HCT116 (cell line): ENCODE measurements at regions not wholly inside any gene's neighbourhood (a gene's known extent, or its start where the extent isn't known, plus 50 kb on each side); places are given as distances from the start of the nearest gene placed in this dataset.

Experiments
- ATAC-seq: fragments of 200-7000 bp; cut with Tn5 transposase; 2 replicates; pipeline ENCODE4 v1.9.1; 2020; ENCODE audit warnings: mild to moderate bottlenecking, moderate library complexity
- BruUV-seq: library from RNA; stranded (reverse); fragments of 400-500 nt; replicated peaks from 2 replicates; lab custom pipeline; 2021; lab: Mats Ljungman, UMichigan
- CTCF ChIA-PET: fragments of 300-600 bp; sonication (Branson Sonifier 250); formaldehyde crosslinking; loops from one replicate; lab custom pipeline; 2021; ENCODE audit warnings: antibody characterized with exemption; lab: Charles Lee
- POLR2A ChIA-PET: fragments of 300-600, 350-600 bp; sonication (Branson Sonifier 250); formaldehyde crosslinking; loops from one replicate; lab custom pipeline; 2021; ENCODE audit warnings: antibody characterized with exemption; lab: Charles Lee
- RAD21 ChIA-PET, 2 experiments: fragments of 300-600 bp; sonication (Branson Sonifier 250); formaldehyde crosslinking; loops; one replicate each; lab custom pipeline; 2023; ENCODE audit warnings: low total read pairs in 2 of 2; ENCODE audit not compliant: uncharacterized antibody in 2 of 2, unreplicated experiment in 2 of 2, low non-redundant PET in 1 of 2; lab: Charles Lee
- DNase-seq: peaks from one replicate; pipeline ENCODE4 v3.0.0-alpha.2; 2010; ENCODE audit warnings: low read depth, low spot score
- H2AFZ ChIP-seq: fragments of 200-600 bp; shearing (Covaris generic), sonication (generic); 2 replicates; pipeline ENCODE4 v1.6.1; 2017; ENCODE audit warnings: low read depth, mixed run types, mixed read lengths, antibody characterized with exemption, low read length; ENCODE audit not compliant: poor library complexity, severe bottlenecking
- H3K27ac ChIP-seq: 2 replicates; pipeline ENCODE4 v1.5.1; 2012; ENCODE audit warnings: low read depth, low read length
- H3K27me3 ChIP-seq: fragments of 200-600 bp; sonication (generic); 2 replicates; pipeline ENCODE4 v1.6.1; 2016; ENCODE audit warnings: mixed run types, low read length, mixed read lengths; ENCODE audit not compliant: insufficient read depth
- H3K36me3 ChIP-seq, 2 experiments: fragments of 200-500 bp in 1 of 2; fragments of 200-600 bp in 1 of 2; sonication (Bioruptor generic) in 1 of 2; sonication (generic) in 1 of 2; 2 replicates each; pipeline versions ENCODE4 v1.5.1 to v1.6.1; 2014 to 2016; ENCODE audit warnings: low read length in 2 of 2, inconsistent platforms in 1 of 2, mixed read lengths in 1 of 2, mixed run types in 1 of 2; ENCODE audit not compliant: insufficient read depth in 2 of 2, control insufficient read depth in 1 of 2
- H3K4me1 ChIP-seq, 2 experiments: fragments of 200-600 bp in 1 of 2; sonication (generic) in 1 of 2; 2 replicates each; pipeline versions ENCODE4 v1.5.1 to v1.6.1; 2012 to 2017; ENCODE audit warnings: low read length in 2 of 2, inconsistent platforms in 1 of 2, mild to moderate bottlenecking in 1 of 2, mixed read lengths in 1 of 2, mixed run types in 1 of 2, moderate library complexity in 1 of 2; ENCODE audit not compliant: insufficient read depth in 2 of 2, control insufficient read depth in 1 of 2
- H3K4me2 ChIP-seq: fragments of 200-600 bp; sonication (generic); 2 replicates; pipeline ENCODE4 v1.6.1; 2017; ENCODE audit warnings: mixed run types, low read length, mixed read lengths
- H3K4me3 ChIP-seq, 2 experiments: fragments of 200-600 bp in 1 of 2; sonication (generic) in 1 of 2; replicated peaks in 1 of 2; 2 replicates each; pipeline ENCODE4 v1.5.1; 2011 to 2016; ENCODE audit warnings: low read length in 2 of 2, control low read depth in 1 of 2, low read depth in 1 of 2, mild to moderate bottlenecking in 1 of 2, mixed read lengths in 1 of 2, mixed run types in 1 of 2
- H3K79me2 ChIP-seq: fragments of 200-600 bp; sonication (generic); 2 replicates; pipeline ENCODE4 v1.6.1; 2017; ENCODE audit warnings: mild to moderate bottlenecking, mixed run types, low read length, moderate library complexity, mixed read lengths; ENCODE audit not compliant: insufficient read depth
- H3K9ac ChIP-seq: fragments of 200-600 bp; sonication (generic); 2 replicates; pipeline ENCODE4 v1.6.1; 2016; ENCODE audit warnings: low read length, mixed read lengths
- H3K9me2 ChIP-seq: fragments of 200-600 bp; sonication (generic), shearing (Covaris generic); 2 replicates; pipeline ENCODE4 v1.6.1; 2017; ENCODE audit warnings: mixed run types, mild to moderate bottlenecking, moderate library complexity; ENCODE audit not compliant: insufficient read depth
- H3K9me3 ChIP-seq, 2 experiments: fragments of 200-500 bp in 1 of 2; fragments of 200-600 bp in 1 of 2; sonication (Bioruptor generic) in 1 of 2; sonication (generic) in 1 of 2; 2 replicates each; pipeline ENCODE4 v1.6.1; 2014 to 2017; ENCODE audit warnings: low read length in 2 of 2, mixed read lengths in 2 of 2, inconsistent platforms in 1 of 2, low read depth in 1 of 2, mild to moderate bottlenecking in 1 of 2, mixed run types in 1 of 2, moderate library complexity in 1 of 2; ENCODE audit not compliant: control insufficient read depth in 1 of 2, insufficient read depth in 1 of 2
- H4K20me1 ChIP-seq: fragments of 200-600 bp; sonication (generic), shearing (Covaris generic); 2 replicates; pipeline ENCODE4 v1.6.1; 2017; ENCODE audit warnings: mixed run types, mild to moderate bottlenecking, moderate library complexity; ENCODE audit not compliant: insufficient read depth
- EGR1 ChIP-seq: IDR thresholded peaks from 2 replicates; pipeline ENCODE4 v1.6.1; 2012; ENCODE audit warnings: low read depth
- ELF1 ChIP-seq: IDR thresholded peaks from 2 replicates; pipeline ENCODE4 v1.6.1; 2012; ENCODE audit warnings: low read depth, borderline replicate concordance
- EZH2 ChIP-seq: fragments of 200-600 bp; sonication (generic); IDR thresholded peaks from 2 replicates; pipeline ENCODE4 v1.6.1; 2017; ENCODE audit warnings: antibody characterized with exemption, mixed run types
- FOSL1 ChIP-seq: IDR thresholded peaks from 2 replicates; pipeline ENCODE4 v1.6.1; 2012; ENCODE audit warnings: low read depth
- POLR2A ChIP-seq: IDR thresholded peaks from 2 replicates; pipeline ENCODE4 v1.7.0; 2011; ENCODE audit warnings: borderline replicate concordance; ENCODE audit not compliant: insufficient read depth, insufficient read length; ENCODE audit errors: extremely low read depth
- RAD21 ChIP-seq: IDR thresholded peaks from 2 replicates; pipeline ENCODE4 v1.6.1; 2012; ENCODE audit warnings: low read depth, mild to moderate bottlenecking
- SIN3A ChIP-seq: IDR thresholded peaks from 2 replicates; pipeline ENCODE4 v1.6.1; 2012; ENCODE audit warnings: low read depth
- SRF ChIP-seq: IDR thresholded peaks from 2 replicates; pipeline ENCODE4 v1.6.1; 2012; ENCODE audit warnings: low read depth
- YY1 ChIP-seq: IDR thresholded peaks from 2 replicates; pipeline ENCODE4 v1.6.1; 2011; ENCODE audit warnings: low read length, low read depth, moderate library complexity, mild to moderate bottlenecking; ENCODE audit not compliant: insufficient replicate concordance; ENCODE audit errors: extremely low read depth
- ZNF274 ChIP-seq: fragments of 200-500 bp; sonication (Bioruptor generic); IDR thresholded peaks from 2 replicates; pipeline ENCODE4 v1.6.1; 2014; ENCODE audit warnings: mild to moderate bottlenecking, low read depth, low read length, inconsistent platforms
- intact Hi-C: fragments of 100-400 bp; cut with micrococcal nuclease; formaldehyde crosslinking; loops from 2 replicates; pipeline ENCODE4 v1.10.0; 2022
- TF ChIP-seq, protein P1 (sequence below): IDR thresholded peaks from 2 replicates; pipeline ENCODE4 v1.6.1; 2012

DNA sequence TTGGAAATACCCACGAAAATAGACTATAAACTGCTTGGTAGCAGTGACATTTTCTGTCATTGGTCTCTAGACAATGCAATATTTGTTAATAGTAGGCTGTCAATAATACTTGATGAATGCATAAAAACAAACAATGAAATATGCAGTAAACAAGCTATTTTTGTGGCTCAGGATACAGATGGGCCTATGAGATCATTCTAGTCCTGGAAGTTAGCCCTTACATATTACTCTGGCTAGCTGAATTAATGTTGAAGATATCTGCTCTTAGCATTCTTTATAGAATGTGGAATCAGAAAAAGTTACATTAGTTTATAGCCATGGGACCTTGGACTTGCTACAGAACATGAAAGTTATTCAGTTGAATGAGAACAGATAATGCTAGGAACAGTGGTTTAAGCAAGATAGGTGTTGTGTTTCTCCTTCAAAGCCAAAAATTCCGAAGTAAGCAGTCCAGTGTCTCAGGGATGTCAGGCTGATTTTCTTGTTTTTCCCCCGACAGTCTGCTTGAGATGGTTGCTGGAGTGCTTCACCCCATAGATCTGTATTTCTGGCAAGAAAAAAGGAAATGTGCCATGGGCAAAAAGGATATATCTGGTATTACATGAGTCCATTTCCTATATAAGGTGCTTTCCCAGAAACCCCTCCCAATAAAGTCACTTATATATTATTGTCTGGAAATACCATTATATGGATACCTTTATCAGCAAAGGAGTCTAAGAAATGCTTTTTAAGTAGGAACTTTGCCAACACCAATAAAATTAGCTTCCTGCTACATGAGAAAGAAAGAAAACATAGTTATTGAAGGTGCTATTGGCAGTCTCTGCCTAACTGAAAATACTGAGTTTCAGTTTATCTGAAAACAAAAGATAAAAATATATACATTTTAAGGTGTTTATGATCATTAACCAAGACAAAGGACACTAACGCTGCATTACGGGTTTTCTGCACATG, 619.4 kb upstream of the ATP2B1 start:
- Histone ChIP-seq H3K4me3 (no peak overlapping the region), H3K27me3 (no peaks in the 10 kb centered on the region), H3K9ac (no peak overlapping the region), H3K9me2 (no peaks in the 10 kb centered on the region), H3K27ac (no peak overlapping the region), H3K4me2 (no peak overlapping the region), H3K36me3 (no peaks in the 10 kb centered on the region), H2AFZ (no peak overlapping the region), H4K20me1 (no peaks in the 10 kb centered on the region), H3K9me3 (no peaks in the 10 kb centered on the region), H3K79me2 (no peaks in the 10 kb centered on the region), H3K4me1 (no peaks in the 10 kb centered on the region)
- intact Hi-C loops = no loop called here
- TF ChIP-seq RAD21 = no peak
- TF ChIP-seq EGR1 = no peak
- ChIA-PET POLR2A (no interaction called here), RAD21 (no interaction called here), CTCF (interaction anchor here (0.6 kb wide), 1 partner anchor 75 kb away, joined by 3 read pairs; no protein-coding TSS in a partner anchor)
- DNase-seq = no peak
- BruUV-seq = no TSS peak
- ATAC-seq = no peak

DNA sequence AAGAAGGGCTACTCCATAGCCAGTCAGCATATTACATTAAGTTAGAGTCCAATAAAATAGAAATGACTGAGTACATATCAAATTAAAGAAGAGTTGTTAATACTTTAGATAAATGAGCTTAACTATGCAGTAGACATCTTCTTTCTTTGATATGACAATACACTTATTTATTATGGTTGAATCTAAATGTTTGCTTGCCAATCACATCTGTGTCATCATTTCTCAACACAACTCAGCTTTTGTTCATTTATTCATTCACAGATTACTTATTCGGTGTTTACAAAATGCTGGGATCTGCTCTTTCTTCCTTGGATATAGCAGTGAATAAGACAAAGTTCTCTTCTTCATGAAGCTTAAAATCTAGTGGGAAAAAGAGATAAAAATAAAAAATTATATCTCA, 614.6 kb upstream of the ATP2B1 start:
- no peaks in the 10 kb centered on the region for H3K27me3 ChIP-seq
- no peaks in the 10 kb centered on the region for H3K4me1 ChIP-seq
- no peak for ATAC-seq
- TF ChIP-seq EZH2 = no peak
- TF ChIP-seq, protein P1, sequence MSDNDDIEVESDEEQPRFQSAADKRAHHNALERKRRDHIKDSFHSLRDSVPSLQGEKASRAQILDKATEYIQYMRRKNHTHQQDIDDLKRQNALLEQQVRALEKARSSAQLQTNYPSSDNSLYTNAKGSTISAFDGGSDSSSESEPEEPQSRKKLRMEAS = no peak
- no peak for TF ChIP-seq ELF1
- TF ChIP-seq SRF = no peak
- no peak for TF ChIP-seq POLR2A
- TF ChIP-seq FOSL1 = no peak
- TF ChIP-seq YY1 = no peak
- TF ChIP-seq EGR1 = no peak
- no peak for TF ChIP-seq ZNF274
- no peak for TF ChIP-seq SIN3A
- TF ChIP-seq, all 23 proteins: peak for 0
- intact Hi-C loops = no loop called here
- Histone ChIP-seq H3K79me2 (no peaks in the 10 kb centered on the region), H3K4me2 (no peak overlapping the region), H3K36me3 (no peaks in the 10 kb centered on the region), H3K9me2 (no peaks in the 10 kb centered on the region), H3K9ac (no peak overlapping the region), H3K27ac (no peak overlapping the region), H3K9me3 (no peaks in the 10 kb centered on the region), H2AFZ (no peak overlapping the region), H3K4me3 (no peak overlapping the region), H4K20me1 (no peaks in the 10 kb centered on the region)
- ChIA-PET POLR2A (no interaction called here), CTCF (no interaction called here), RAD21 (no interaction called here)
- BruUV-seq = no TSS peak
- no peak for DNase-seq
